Psoas muscle (tissue), 7 donors: ENCODE measurements at regions not wholly inside any gene's neighbourhood (a gene's known extent, or its start where the extent isn't known, plus 50 kb on each side); places are given as distances from the start of the nearest gene placed in this dataset.

Source experiments
- ATAC-seq, 4 donors: fragments of 200-7000 bp; cut with Tn5 transposase; one replicate each; pipeline ENCODE4 v1.9.1; 2020; ENCODE audit warnings: moderate library complexity in 3 of 4, mild to moderate bottlenecking in 2 of 4
- DNase-seq, 2 donors: peaks; one replicate each; pipeline ENCODE4 v3.0.0-alpha.2; 2020
- H3K27ac ChIP-seq: fragments of 200-600 bp; one replicate; pipeline ENCODE4 v1.8.0; 2022
- H3K27me3 ChIP-seq, 3 donors: fragments of 200-600 bp in 1 of 3; one replicate each; pipeline versions ENCODE4 v1.6.1 to v1.8.0; 2013 to 2022; ENCODE audit warnings: low read length in 2 of 3, mild to moderate bottlenecking in 2 of 3, moderate library complexity in 1 of 3; ENCODE audit not compliant: insufficient read depth in 3 of 3
- H3K36me3 ChIP-seq, 2 donors: fragments of 200-600 bp in 1 of 2; one replicate each; pipeline versions ENCODE4 v1.6.1 to v1.8.0; 2013 to 2022; ENCODE audit warnings: low read depth in 1 of 2, mild to moderate bottlenecking in 1 of 2, moderate library complexity in 1 of 2; ENCODE audit not compliant: insufficient read depth in 1 of 2
- H3K4me1 ChIP-seq: fragments of 200-600 bp; one replicate; pipeline ENCODE4 v1.8.0; 2022
- H3K4me3 ChIP-seq: fragments of 200-600 bp; one replicate; pipeline ENCODE4 v1.8.0; 2022; ENCODE audit warnings: mild to moderate bottlenecking
- H3K9me3 ChIP-seq: fragments of 200-600 bp; one replicate; pipeline ENCODE4 v1.8.0; 2022
- CTCF ChIP-seq: fragments of 200-600 bp; IDR thresholded peaks from one replicate; pipeline ENCODE4 v1.8.0; 2022; ENCODE audit warnings: antibody characterized with exemption
- WGBS, 3 donors: extraction: QIAGEN DNeasy Blood & Tissue Kit; methylation state at CpG; one replicate each; pipeline versions ENCODE4 v1.1.6 to v1.1.7; 2013; 5-methylcytosine and 5-hydroxymethylcytosine counted together
- intact Hi-C, 2 donors: fragments of 100-400 bp; cut with DNase I; formaldehyde crosslinking; loops; one replicate each; pipeline versions ENCODE4 v1.11.0 to v1.14.2; 2022
- donor health status: healthy with polysubstance abuse.
- donor health status: DM: no; HTN: no; CAD: no; lungs with moderate emphysema.
- donor health status: Bipolar disorder and iron deficiency.
- donor health status: healthy.
- donor health status: DM: yes; HTN: yes; CAD: no.
- donor health status: DM: no; HTN: no; CAD: no.
- donor health status: DM: yes; HTN: yes; CAD: no.

GRCh38 chr1:221063651-221064050 is 184.4 kb downstream of the HLX start:
- intact Hi-C loops: no loop called here
- ATAC-seq: no peak
- no peak for TF ChIP-seq CTCF

GRCh38 chr1:221066351-221067001 is 187.2 kb downstream of the HLX start:
- ATAC-seq (no peak), DNase-seq (no peak)
- no peaks in the 10 kb centered on the region for H3K27me3 ChIP-seq
- intact Hi-C loops: no loop called here
- no peaks in the 10 kb centered on the region for H3K36me3 ChIP-seq
- no peaks in the 10 kb centered on the region for H3K9me3 ChIP-seq
- WGBS, 3 donors: 83 to 85% (median 84%) methylated on average over 5 of the region's 5 CpGs
- H3K4me1 ChIP-seq: no peaks in the 10 kb centered on the region
- H3K4me3 ChIP-seq: no peak overlapping the region
- H3K27ac ChIP-seq: no peak overlapping the region
- TF ChIP-seq CTCF: no peak

More at GRCh38 chr1:221063651-221064050, 184.4 kb downstream of the HLX start:
- DNase-seq: no peak
- Histone ChIP-seq H3K36me3 (no peaks in the 10 kb centered on the region), H3K27me3 (no peaks in the 10 kb centered on the region), H3K9me3 (no peaks in the 10 kb centered on the region), H3K4me1 (no peaks in the 10 kb centered on the region), H3K4me3 (no peak overlapping the region), H3K27ac (no peak overlapping the region)

- H3K27me3 ChIP-seq: no peaks in the 10 kb centered on the region
- intact Hi-C loops: no loop called here
Observed at GRCh38 chr1:221067721-221068120, 188.5 kb downstream of the HLX start.

GRCh38 chr1:221069178-221069903 is 190.1 kb downstream of the HLX start:
- DNase-seq (no peak), ATAC-seq (no peak)
- intact Hi-C loops: no loop called here
- Histone ChIP-seq H3K27me3 (no peaks in the 10 kb centered on the region), H3K9me3 (no peaks in the 10 kb centered on the region), H3K27ac (no peak overlapping the region), H3K4me1 (no peaks in the 10 kb centered on the region), H3K36me3 (no peaks in the 10 kb centered on the region), H3K4me3 (no peak overlapping the region)
- TF ChIP-seq CTCF: no peak
- 82 to 89% (median 89%) methylated on average over 5 of the region's 5 CpGs for WGBS, 3 donors

More at GRCh38 chr1:221067721-221068120, 188.5 kb downstream of the HLX start:
- H3K9me3 ChIP-seq: no peaks in the 10 kb centered on the region
- ATAC-seq: no peak
- WGBS, 3 donors: 64 to 71% (median 65%) methylated on average over 2 of the region's 2 CpGs
- no peak for DNase-seq
- no peak for TF ChIP-seq CTCF
- no peak overlapping the region for H3K4me3 ChIP-seq
- H3K4me1 ChIP-seq: no peaks in the 10 kb centered on the region
- no peak overlapping the region for H3K27ac ChIP-seq
- no peaks in the 10 kb centered on the region for H3K36me3 ChIP-seq
